C4-2B (cell line): ENCODE measurements at regions not wholly inside any gene's neighbourhood (a gene's known extent, or its start where the extent isn't known, plus 50 kb on each side); places are given as distances from the start of the nearest gene placed in this dataset.

ENCODE experiments used
- ZFX ChIP-seq: fragments of 450-650 bp; IDR thresholded peaks from 2 replicates; pipeline ENCODE4 v1.6.1; 2017
- TF ChIP-seq, protein P1 (sequence below): fragments of 450-650 bp; conservative IDR thresholded peaks from 2 replicates; pipeline ENCODE4 v1.5.1; 2017; ENCODE audit warnings: mild to moderate bottlenecking

DNA sequence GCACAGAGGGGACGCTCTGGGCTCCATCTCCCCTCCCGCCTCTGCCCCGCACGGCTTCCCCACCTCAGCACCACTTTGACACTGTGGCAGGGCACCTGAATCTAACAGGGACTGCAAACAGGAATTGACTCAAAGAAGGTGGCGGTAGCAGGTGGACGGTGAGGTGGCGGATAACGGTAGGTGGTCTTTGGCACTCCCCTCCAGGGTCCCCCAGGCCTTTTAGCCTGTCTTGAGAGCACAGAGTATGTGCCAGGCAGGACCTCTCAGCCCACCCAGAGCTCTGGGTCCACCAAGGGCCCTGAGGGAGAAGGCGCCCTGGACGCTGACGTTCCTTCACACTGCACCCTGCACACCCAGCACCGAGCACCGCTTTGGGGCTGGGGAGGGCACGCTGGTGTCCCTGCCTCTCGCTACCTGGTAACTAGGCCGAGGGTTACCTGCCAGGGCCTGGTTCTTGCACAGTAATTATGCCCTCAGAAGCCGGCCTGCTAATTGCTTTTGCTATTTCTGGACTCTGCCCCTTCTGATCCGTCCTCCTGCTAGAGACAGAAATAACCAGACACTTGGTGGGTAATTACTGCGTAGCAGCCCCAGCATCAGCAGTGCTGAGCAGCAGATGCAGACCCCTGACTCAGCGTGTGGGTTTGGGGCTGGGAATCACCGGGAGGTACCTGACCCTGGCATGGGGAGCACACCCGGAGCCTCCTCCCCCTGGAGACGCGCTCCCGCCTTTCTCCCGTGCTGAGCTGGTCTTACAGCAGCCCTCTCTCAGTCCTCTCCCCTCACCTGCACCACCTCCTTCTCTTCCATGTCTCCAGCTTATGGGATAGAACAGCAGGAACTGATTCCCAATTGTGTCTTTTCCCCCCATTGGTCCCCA is 103.3 kb upstream of the B3GAT1 start:
- TF ChIP-seq, protein P1, sequence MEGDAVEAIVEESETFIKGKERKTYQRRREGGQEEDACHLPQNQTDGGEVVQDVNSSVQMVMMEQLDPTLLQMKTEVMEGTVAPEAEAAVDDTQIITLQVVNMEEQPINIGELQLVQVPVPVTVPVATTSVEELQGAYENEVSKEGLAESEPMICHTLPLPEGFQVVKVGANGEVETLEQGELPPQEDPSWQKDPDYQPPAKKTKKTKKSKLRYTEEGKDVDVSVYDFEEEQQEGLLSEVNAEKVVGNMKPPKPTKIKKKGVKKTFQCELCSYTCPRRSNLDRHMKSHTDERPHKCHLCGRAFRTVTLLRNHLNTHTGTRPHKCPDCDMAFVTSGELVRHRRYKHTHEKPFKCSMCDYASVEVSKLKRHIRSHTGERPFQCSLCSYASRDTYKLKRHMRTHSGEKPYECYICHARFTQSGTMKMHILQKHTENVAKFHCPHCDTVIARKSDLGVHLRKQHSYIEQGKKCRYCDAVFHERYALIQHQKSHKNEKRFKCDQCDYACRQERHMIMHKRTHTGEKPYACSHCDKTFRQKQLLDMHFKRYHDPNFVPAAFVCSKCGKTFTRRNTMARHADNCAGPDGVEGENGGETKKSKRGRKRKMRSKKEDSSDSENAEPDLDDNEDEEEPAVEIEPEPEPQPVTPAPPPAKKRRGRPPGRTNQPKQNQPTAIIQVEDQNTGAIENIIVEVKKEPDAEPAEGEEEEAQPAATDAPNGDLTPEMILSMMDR = no peak
- no peak for TF ChIP-seq ZFX
